PC-3 (cell line): ENCODE measurements at regions not wholly inside any gene's neighbourhood (a gene's known extent, or its start where the extent isn't known, plus 50 kb on each side); places are given as distances from the start of the nearest gene placed in this dataset.

Experiments used
- ATAC-seq: fragments of 200-7000 bp; cut with Tn5 transposase; 2 replicates; pipeline ENCODE4 v1.9.1; 2020; ENCODE audit warnings: mild to moderate bottlenecking, moderate library complexity
- BruUV-seq: library from RNA; stranded (reverse); fragments of 400-500 nt; replicated peaks from 2 replicates; lab custom pipeline; 2021; lab: Mats Ljungman, UMichigan
- CTCF ChIA-PET: fragments of 300-600 bp; sonication (Branson Sonifier 250); formaldehyde crosslinking; loops from one replicate; lab custom pipeline; 2022; ENCODE audit warnings: antibody characterized with exemption; lab: Charles Lee
- POLR2A ChIA-PET: fragments of 300-600 bp; sonication (Branson Sonifier 250); formaldehyde crosslinking; loops from one replicate; lab custom pipeline; 2022; ENCODE audit warnings: antibody characterized with exemption; ENCODE audit not compliant: unreplicated experiment; lab: Charles Lee
- DNase-seq: peaks from one replicate; pipeline ENCODE4 v3.0.0-alpha.2; 2015
- H2AFZ ChIP-seq: fragments of 300-600 bp; sonication (generic); 2 replicates; pipeline ENCODE4 v1.6.0; 2016; ENCODE audit warnings: antibody characterized with exemption, low read length
- H3F3A ChIP-seq: fragments of 300-600 bp; sonication (generic); one replicate; pipeline ENCODE4 v1.6.0; 2017; ENCODE audit warnings: antibody characterized with exemption, low read length, control low read depth, mild to moderate bottlenecking; ENCODE audit not compliant: unreplicated experiment
- H3K27ac ChIP-seq: fragments of 300-600 bp; sonication (generic); 2 replicates; pipeline ENCODE4 v1.5.1; 2016; ENCODE audit warnings: mild to moderate bottlenecking, low read length
- H3K27me3 ChIP-seq: fragments of 300-600 bp; sonication (generic); 2 replicates; pipeline ENCODE4 v1.6.1; 2016; ENCODE audit warnings: low read length, mixed read lengths
- H3K36me3 ChIP-seq: fragments of 300-600 bp; sonication (generic); 2 replicates; pipeline ENCODE4 v1.6.1; 2016; ENCODE audit warnings: low read depth, mixed run types, low read length, mixed read lengths
- H3K4me1 ChIP-seq: fragments of 300-600 bp; sonication (generic); 2 replicates; pipeline ENCODE4 v1.5.1; 2016; ENCODE audit warnings: low read length; ENCODE audit not compliant: insufficient read depth
- H3K4me2 ChIP-seq: fragments of 300-600 bp; sonication (generic); 2 replicates; pipeline ENCODE4 v1.6.0; 2016; ENCODE audit warnings: low read length
- H3K4me3 ChIP-seq: fragments of 300-600 bp; sonication (generic); 2 replicates; pipeline ENCODE4 v1.5.1; 2016; ENCODE audit warnings: mild to moderate bottlenecking, low read length, mixed read lengths
- H3K79me2 ChIP-seq: fragments of 300-600 bp; sonication (generic); 2 replicates; pipeline ENCODE4 v1.6.1; 2017; ENCODE audit warnings: low read length, mixed read lengths
- H3K9ac ChIP-seq: fragments of 300-600 bp; sonication (generic); 2 replicates; pipeline ENCODE4 v1.6.0; 2016; ENCODE audit warnings: mild to moderate bottlenecking, low read length
- H3K9me2 ChIP-seq: fragments of 300-600 bp; sonication (generic); replicated peaks from 2 replicates; pipeline ENCODE4 v1.6.1; 2016; ENCODE audit warnings: mixed run types, low read length, mixed read lengths
- H3K9me3 ChIP-seq: fragments of 300-600 bp; sonication (generic); 2 replicates; pipeline ENCODE4 v1.6.1; 2016; ENCODE audit warnings: low read length, mixed read lengths
- H4K20me1 ChIP-seq: fragments of 300-600 bp; sonication (generic); 2 replicates; pipeline ENCODE4 v1.6.1; 2016; ENCODE audit warnings: low read length, mixed read lengths
- EZH2 ChIP-seq: fragments of 300-600 bp; sonication (generic); IDR thresholded peaks from one replicate; pipeline ENCODE4 v1.6.1; 2017; ENCODE audit warnings: antibody characterized with exemption, mild to moderate bottlenecking, low read length; ENCODE audit not compliant: unreplicated experiment
- EZH2phosphoT487 ChIP-seq: fragments of 300-600 bp; sonication (generic); IDR thresholded peaks from 2 replicates; pipeline ENCODE4 v1.6.1; 2018; ENCODE audit warnings: mild to moderate bottlenecking, antibody characterized with exemption, low read length, borderline replicate concordance
- intact Hi-C: fragments of 100-400 bp; cut with micrococcal nuclease; formaldehyde crosslinking; loops from 2 replicates; pipeline ENCODE4 v1.9.0; 2023
- TF ChIP-seq, protein P1 (sequence below): fragments of 300-600 bp; sonication (generic); conservative IDR thresholded peaks from 2 replicates; pipeline ENCODE4 v1.5.1; 2017; ENCODE audit warnings: antibody characterized with exemption, low read depth, mild to moderate bottlenecking, low read length

- CTCF ChIA-PET, result no interaction called here
- BruUV-seq, result no TSS peak
- Histone ChIP-seq H2AFZ (no peak overlapping the region), H3K4me3 (no peak overlapping the region), H3K27ac (no peak overlapping the region), H3K27me3 (no peaks in the 10 kb centered on the region), H3K9me3 (no peaks in the 10 kb centered on the region), H3K4me1 (no peaks in the 10 kb centered on the region), H3K9ac (no peak overlapping the region), H4K20me1 (no peaks in the 10 kb centered on the region), H3K36me3 (no peaks in the 10 kb centered on the region), H3K9me2 (no peaks in the 10 kb centered on the region), H3K4me2 (no peak overlapping the region), H3K79me2 (no peaks in the 10 kb centered on the region), H3F3A (no peaks in the 10 kb centered on the region)
- ATAC-seq, result no peak
- POLR2A ChIA-PET, result no interaction called here
- no peak for DNase-seq
- intact Hi-C loops, result no loop called here
- TF ChIP-seq EZH2 (no peak), EZH2phosphoT487 (no peak)
- TF ChIP-seq, protein P1, sequence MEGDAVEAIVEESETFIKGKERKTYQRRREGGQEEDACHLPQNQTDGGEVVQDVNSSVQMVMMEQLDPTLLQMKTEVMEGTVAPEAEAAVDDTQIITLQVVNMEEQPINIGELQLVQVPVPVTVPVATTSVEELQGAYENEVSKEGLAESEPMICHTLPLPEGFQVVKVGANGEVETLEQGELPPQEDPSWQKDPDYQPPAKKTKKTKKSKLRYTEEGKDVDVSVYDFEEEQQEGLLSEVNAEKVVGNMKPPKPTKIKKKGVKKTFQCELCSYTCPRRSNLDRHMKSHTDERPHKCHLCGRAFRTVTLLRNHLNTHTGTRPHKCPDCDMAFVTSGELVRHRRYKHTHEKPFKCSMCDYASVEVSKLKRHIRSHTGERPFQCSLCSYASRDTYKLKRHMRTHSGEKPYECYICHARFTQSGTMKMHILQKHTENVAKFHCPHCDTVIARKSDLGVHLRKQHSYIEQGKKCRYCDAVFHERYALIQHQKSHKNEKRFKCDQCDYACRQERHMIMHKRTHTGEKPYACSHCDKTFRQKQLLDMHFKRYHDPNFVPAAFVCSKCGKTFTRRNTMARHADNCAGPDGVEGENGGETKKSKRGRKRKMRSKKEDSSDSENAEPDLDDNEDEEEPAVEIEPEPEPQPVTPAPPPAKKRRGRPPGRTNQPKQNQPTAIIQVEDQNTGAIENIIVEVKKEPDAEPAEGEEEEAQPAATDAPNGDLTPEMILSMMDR, result no peak
Observed at GRCh38 chr6:3648724-3649123, 102.8 kb downstream of the PXDC1 start.

GRCh38 chr6:3646616-3647362 lies 104.7 kb downstream of the PXDC1 start:
- POLR2A ChIA-PET, result no interaction called here
- BruUV-seq, result no TSS peak
- DNase-seq (no peak), ATAC-seq (no peak)
- no peak overlapping the region for H3K4me2 ChIP-seq
- no peaks in the 10 kb centered on the region for H3K79me2 ChIP-seq
- H3K4me3 ChIP-seq, result no peak overlapping the region
- H3K9ac ChIP-seq, result no peak overlapping the region
- H3K27me3 ChIP-seq, result no peaks in the 10 kb centered on the region
- CTCF ChIA-PET, result no interaction called here
- H3K4me1 ChIP-seq, result no peaks in the 10 kb centered on the region
- H3K27ac ChIP-seq, result no peak overlapping the region
- intact Hi-C loops, result no loop called here
- H4K20me1 ChIP-seq, result no peaks in the 10 kb centered on the region
- H3K36me3 ChIP-seq, result no peaks in the 10 kb centered on the region
- TF ChIP-seq, protein P1, result no peak
- TF ChIP-seq EZH2phosphoT487 (no peak), EZH2 (no peak)
- H2AFZ ChIP-seq, result no peak overlapping the region
- H3K9me2 ChIP-seq, result no peaks in the 10 kb centered on the region
- H3F3A ChIP-seq, result no peaks in the 10 kb centered on the region
- no peaks in the 10 kb centered on the region for H3K9me3 ChIP-seq

- Histone ChIP-seq H2AFZ (no peak overlapping the region), H3K4me3 (no peak overlapping the region), H3K4me2 (no peak overlapping the region), H3K27ac (no peak overlapping the region), H3K9me3 (no peaks in the 10 kb centered on the region), H3F3A (no peaks in the 10 kb centered on the region), H3K27me3 (no peaks in the 10 kb centered on the region), H3K79me2 (no peaks in the 10 kb centered on the region), H3K9ac (no peak overlapping the region), H3K36me3 (no peaks in the 10 kb centered on the region), H4K20me1 (no peaks in the 10 kb centered on the region), H3K9me2 (no peaks in the 10 kb centered on the region), H3K4me1 (no peaks in the 10 kb centered on the region)
- ChIA-PET POLR2A (interaction anchor here (0.5 kb wide), 1 partner anchor 251 kb away, joined by 3 read pairs; no protein-coding TSS in a partner anchor), CTCF (no interaction called here)
- no TSS peak for BruUV-seq
- ATAC-seq (no peak), DNase-seq (no peak)
- TF ChIP-seq EZH2phosphoT487 (no peak), EZH2 (no peak)
- TF ChIP-seq, protein P1, result no peak
- intact Hi-C loops, result no loop called here
Observed at GRCh38 chr6:3644739-3645012, 106.8 kb downstream of the PXDC1 start.
